ENCODE measurements at regions not wholly inside any gene's neighbourhood (a gene's known extent, or its start where the extent isn't known, plus 50 kb on each side); places are given as distances from the start of the nearest gene placed in this dataset.

GRCh38 chrX:127037159-127037558 lies 217.6 kb downstream of the PRR32 start:
- DNase-seq (no peak), ATAC-seq (no peak)
- no peak overlapping the region for H3K4me3 ChIP-seq
- H3K4me1 ChIP-seq = no peaks in the 10 kb centered on the region
- intact Hi-C loops (cut with DNase I) = no loop called here
- no peak overlapping the region for H3K27ac ChIP-seq
- H3K27me3 ChIP-seq (ENCODE audit: low read depth) = no peaks in the 10 kb centered on the region
- no peaks in the 10 kb centered on the region for H3K9me3 ChIP-seq
- TF ChIP-seq CTCF (IDR thresholded peaks at IDR 0.05) = no peak
- H3K36me3 ChIP-seq = no peaks in the 10 kb centered on the region

GRCh38 chrX:127038065-127038464 lies 218.5 kb downstream of the PRR32 start:
- DNase-seq = no peak
- ATAC-seq = no peak
- H3K4me3 ChIP-seq = no peak overlapping the region

GRCh38 chrX:127057891-127058619 lies 238.5 kb downstream of the PRR32 start:
- no peak overlapping the region for H3K4me3 ChIP-seq
- no peaks in the 10 kb centered on the region for H3K36me3 ChIP-seq
- no peak for ATAC-seq
- no peak for TF ChIP-seq CTCF (IDR thresholded peaks at IDR 0.05)
- no peak overlapping the region for H3K27ac ChIP-seq
- H3K9me3 ChIP-seq = no peaks in the 10 kb centered on the region
- no peak for DNase-seq
- intact Hi-C loops (cut with DNase I) = no loop called here
- no peaks in the 10 kb centered on the region for H3K4me1 ChIP-seq
- H3K27me3 ChIP-seq (ENCODE audit: low read depth) = no peaks in the 10 kb centered on the region

More at GRCh38 chrX:127038065-127038464, 218.5 kb downstream of the PRR32 start:
- Histone ChIP-seq H3K36me3 (no peaks in the 10 kb centered on the region), H3K27me3 (ENCODE audit: low read depth) (no peaks in the 10 kb centered on the region), H3K27ac (no peak overlapping the region), H3K4me1 (no peaks in the 10 kb centered on the region), H3K9me3 (no peaks in the 10 kb centered on the region)
- intact Hi-C loops (cut with DNase I) = no loop called here
- peak; percentile 7 for TF ChIP-seq CTCF (IDR thresholded peaks at IDR 0.05)

- H3K4me3 ChIP-seq = no peak overlapping the region
- no peak for TF ChIP-seq CTCF (IDR thresholded peaks at IDR 0.05)
- ATAC-seq (no peak), DNase-seq (no peak)
- H3K9me3 ChIP-seq = no peaks in the 10 kb centered on the region
- no peaks in the 10 kb centered on the region for H3K27me3 ChIP-seq (ENCODE audit: low read depth)
- H3K4me1 ChIP-seq = no peaks in the 10 kb centered on the region
- no peak overlapping the region for H3K27ac ChIP-seq
- intact Hi-C loops (cut with DNase I) = no loop called here
- no peaks in the 10 kb centered on the region for H3K36me3 ChIP-seq
Observed at GRCh38 chrX:127085939-127086338, 266.4 kb downstream of the PRR32 start.

GRCh38 chrX:127112726-127113125 lies 293.2 kb downstream of the PRR32 start:
- H3K27me3 ChIP-seq (ENCODE audit: low read depth) = no peaks in the 10 kb centered on the region
- H3K36me3 ChIP-seq = no peaks in the 10 kb centered on the region
- H3K4me1 ChIP-seq = no peaks in the 10 kb centered on the region
- no peak for ATAC-seq
- no peaks in the 10 kb centered on the region for H3K9me3 ChIP-seq
- no peak for TF ChIP-seq CTCF (IDR thresholded peaks at IDR 0.05)
- no peak overlapping the region for H3K4me3 ChIP-seq
- no peak overlapping the region for H3K27ac ChIP-seq
- intact Hi-C loops (cut with DNase I) = no loop called here
- DNase-seq = no peak

All from lower lobe of right lung (tissue), 2 donors.